HepG2 (cell line): ENCODE measurements at regions not wholly inside any gene's neighbourhood (a gene's known extent, or its start where the extent isn't known, plus 50 kb on each side); places are given as distances from the start of the nearest gene placed in this dataset.

Source experiments
- AHR ChIP-seq: IDR thresholded peaks from 2 replicates; pipeline ENCODE4 v1.6.1; 2018; ENCODE audit warnings: missing genetic modification reagents, missing compliant biosample characterization
- AKAP8 ChIP-seq: sonication (generic); formaldehyde crosslinking; IDR thresholded peaks from 2 replicates; pipeline ENCODE4 v1.5.1; 2020; ENCODE audit warnings: mild to moderate bottlenecking, missing genetic modification reagents
- ATF2 ChIP-seq: sonication (generic); formaldehyde crosslinking; IDR thresholded peaks from 2 replicates; pipeline ENCODE4 v1.4.0; 2020; ENCODE audit warnings: missing genetic modification reagents
- BCL3 ChIP-seq: sonication (generic); formaldehyde crosslinking; IDR thresholded peaks from 2 replicates; pipeline ENCODE4 v1.5.1; 2020; ENCODE audit warnings: mild to moderate bottlenecking, missing genetic modification reagents, moderate library complexity
- EP300 ChIP-seq, 3 experiments: sonication (generic) in 1 of 3; formaldehyde crosslinking in 1 of 3; IDR thresholded peaks; 2 replicates each; pipeline versions ENCODE4 v1.5.1 to v1.6.1; 2011 to 2020; ENCODE audit warnings: low read depth in 2 of 3, low read length in 2 of 3, borderline replicate concordance in 1 of 3, improper control_type of control experiment in 1 of 3, mild to moderate bottlenecking in 1 of 3, missing genetic modification reagents in 1 of 3, moderate library complexity in 1 of 3
- ERF ChIP-seq: IDR thresholded peaks from 2 replicates; pipeline ENCODE4 v1.6.1; 2018; ENCODE audit warnings: missing biosample characterization, missing genetic modification reagents
- ESRRA ChIP-seq: sonication (generic); formaldehyde crosslinking; IDR thresholded peaks from 2 replicates; pipeline ENCODE4 v1.5.1; 2020; ENCODE audit warnings: mild to moderate bottlenecking, low read depth, missing genetic modification reagents
- GATA4 ChIP-seq: sonication (generic); IDR thresholded peaks from 2 replicates; pipeline ENCODE4 v1.6.1; 2016; ENCODE audit warnings: antibody characterized with exemption, low read depth, borderline replicate concordance
- JDP2 ChIP-seq: sonication (generic); formaldehyde crosslinking; IDR thresholded peaks from 2 replicates; pipeline ENCODE4 v1.8.1; 2022; ENCODE audit warnings: missing genetic modification reagents, borderline replicate concordance
- MAZ ChIP-seq, 2 experiments: sonication (generic) in 1 of 2; formaldehyde crosslinking in 1 of 2; IDR thresholded peaks; 2 replicates each; pipeline versions ENCODE4 v1.5.0 to v1.6.1; 2012 to 2020; ENCODE audit warnings: low read depth in 2 of 2, mild to moderate bottlenecking in 2 of 2, borderline replicate concordance in 1 of 2, improper control_type of control experiment in 1 of 2, low read length in 1 of 2, missing genetic modification reagents in 1 of 2, moderate library complexity in 1 of 2
- NR1H2 ChIP-seq: sonication (generic); formaldehyde crosslinking; IDR thresholded peaks from 2 replicates; pipeline ENCODE4 v1.8.1; 2022; ENCODE audit warnings: low read depth, missing genetic modification reagents, borderline replicate concordance
- NR2F1 ChIP-seq, 2 experiments: fragments of 450-650 bp in 1 of 2; formaldehyde crosslinking in 1 of 2; IDR thresholded peaks; 2 replicates each; pipeline versions ENCODE4 v1.5.0 to v1.6.1; 2016 to 2020; ENCODE audit warnings: mild to moderate bottlenecking in 1 of 2, missing compliant biosample characterization in 1 of 2, missing genetic modification reagents in 1 of 2, moderate library complexity in 1 of 2
- REST ChIP-seq, 2 experiments: IDR thresholded peaks; 2 replicates each; pipeline ENCODE4 v1.6.1; 2011 to 2012; ENCODE audit warnings: low read length in 2 of 2, borderline replicate concordance in 1 of 2, low read depth in 1 of 2, mild to moderate bottlenecking in 1 of 2, moderate library complexity in 1 of 2
- RXRB ChIP-seq: IDR thresholded peaks from 2 replicates; pipeline ENCODE4 v1.6.1; 2016; ENCODE audit warnings: borderline replicate concordance, missing genetic modification reagents, missing compliant biosample characterization
- ZBTB21 ChIP-seq: sonication (generic); formaldehyde crosslinking; IDR thresholded peaks from 2 replicates; pipeline ENCODE4 v1.4.0; 2020; ENCODE audit warnings: missing genetic modification reagents
- ZNF3 ChIP-seq: IDR thresholded peaks from 2 replicates; pipeline ENCODE4 v1.7.0; 2017; ENCODE audit warnings: inconsistent platforms
- ZNF678 ChIP-seq: sonication (generic); formaldehyde crosslinking; IDR thresholded peaks from 2 replicates; pipeline ENCODE4 v1.4.0; 2020; ENCODE audit warnings: mild to moderate bottlenecking, missing genetic modification reagents
- ZNF724P ChIP-seq: sonication (generic); formaldehyde crosslinking; IDR thresholded peaks from 2 replicates; pipeline ENCODE4 v1.8.0; 2022; ENCODE audit warnings: missing genetic modification reagents, borderline replicate concordance
- ZNF777 ChIP-seq: sonication (generic); formaldehyde crosslinking; IDR thresholded peaks from 2 replicates; pipeline ENCODE4 v1.4.0; 2020; ENCODE audit warnings: missing genetic modification reagents
- TF ChIP-seq, protein P1 (sequence below): IDR thresholded peaks from 2 replicates; pipeline ENCODE4 v1.6.1; 2016; ENCODE audit warnings: missing biosample characterization, missing genetic modification reagents, low read depth

DNA sequence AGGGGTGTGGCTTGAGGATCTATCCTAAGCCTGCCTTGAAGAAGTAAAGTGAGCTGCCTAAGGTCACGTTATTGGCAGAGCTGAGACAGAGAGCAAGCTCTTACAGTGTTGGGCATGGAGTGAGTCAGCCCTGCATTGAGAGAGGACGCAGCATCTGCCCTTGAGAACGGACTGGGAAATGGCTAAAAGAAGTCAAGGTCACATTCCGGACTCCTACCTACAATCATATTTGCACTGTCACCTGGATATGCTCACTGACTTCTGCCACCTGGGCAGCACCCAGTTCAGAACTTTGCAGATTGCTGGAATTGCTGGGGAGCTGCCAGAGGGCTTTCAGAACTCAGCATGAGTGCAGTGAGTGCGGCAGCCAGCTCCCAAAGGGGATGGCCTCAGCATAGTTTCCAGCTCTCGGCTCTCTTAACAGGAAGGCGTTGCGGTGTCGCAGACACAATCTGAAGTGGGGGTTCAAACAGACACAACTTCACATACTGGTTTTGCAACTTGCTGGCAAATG is 199.3 kb upstream of the SGK1 start (continued):
- TF ChIP-seq EP300 (IDR thresholded peaks at IDR 0.05; ENCODE audit: low read depth in 2 of 2, low read length in 2 of 2) (0 out of 4 replicates have a peak, but pooled peaks of 1 of the 2 experiments have one; percentile 4), EP300 (CRISPR knock-in tag; IDR thresholded peaks at IDR 0.05; ENCODE audit: borderline replicate concordance) (no peak), ERF (CRISPR knock-in tag) (no peak), BCL3 (CRISPR knock-in tag) (no peak), MAZ (IDR thresholded peaks at IDR 0.05; ENCODE audit: borderline replicate concordance, low read depth, low read length) (no peak), MAZ (CRISPR knock-in tag; IDR thresholded peaks at IDR 0.05; ENCODE audit: low read depth) (0 out of 2 replicates have a peak, but pooled peaks have one; percentile 27), ZNF724P (CRISPR knock-in tag) (no peak), ZNF3 (CRISPR knock-in tag) (no peak), REST (IDR thresholded peaks at IDR 0.05; ENCODE audit: borderline replicate concordance in 1 of 2, low read depth in 1 of 2, low read length in 2 of 2) (no peak), ZNF777 (CRISPR knock-in tag) (no peak), ESRRA (peak; percentile 91), ZBTB21 (CRISPR knock-in tag) (no peak), ZNF678 (CRISPR knock-in tag) (no peak), NR2F1 (CRISPR knock-in tag; IDR thresholded peaks at IDR 0.05) (no peak), JDP2 (no peak), GATA4 (no peak), NR1H2 (no peak), RXRB (CRISPR knock-in tag) (0 out of 2 replicates have a peak, but pooled peaks have one; percentile 9), AKAP8 (no peak), ATF2 (CRISPR knock-in tag) (no peak), AHR (CRISPR knock-in tag) (no peak)
- TF ChIP-seq, protein P1, sequence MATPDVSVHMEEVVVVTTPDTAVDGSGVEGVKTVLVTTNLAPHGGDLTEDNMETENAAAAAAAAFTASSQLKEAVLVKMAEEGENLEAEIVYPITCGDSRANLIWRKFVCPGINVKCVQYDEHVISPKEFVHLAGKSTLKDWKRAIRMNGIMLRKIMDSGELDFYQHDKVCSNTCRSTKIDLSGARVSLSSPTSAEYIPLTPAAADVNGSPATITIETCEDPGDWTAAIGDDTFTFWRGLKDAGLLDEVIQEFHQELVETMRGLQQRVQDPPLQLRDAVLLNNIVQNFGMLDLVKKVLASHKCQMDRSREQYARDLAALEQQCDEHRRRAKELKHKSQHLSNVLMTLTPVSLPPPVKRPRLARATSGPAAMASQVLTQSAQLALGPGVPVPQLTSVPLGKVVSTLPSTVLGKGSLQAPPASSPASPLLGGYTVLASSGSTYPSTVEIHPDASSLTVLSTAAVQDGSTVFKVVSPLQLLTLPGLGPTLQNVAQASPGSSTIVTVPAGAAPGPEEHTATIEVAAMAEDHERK (CRISPR knock-in tag): no peak
